GM18951 (cell line): ENCODE measurements at regions not wholly inside any gene's neighbourhood (a gene's known extent, or its start where the extent isn't known, plus 50 kb on each side); places are given as distances from the start of the nearest gene placed in this dataset.
"Not testable (repeated sequence)": the region's sequence is repeated elsewhere in the genome, so short reads cannot be mapped to it uniquely, and the experiment has no call there.

Experiments used
- POLR2A ChIP-seq: IDR thresholded peaks from 4 replicates; pipeline ENCODE4 v1.6.1; 2011; ENCODE audit warnings: mild to moderate bottlenecking; ENCODE audit not compliant: insufficient read length, insufficient read depth; ENCODE audit errors: extremely low read depth
- in situ Hi-C: fragments of 300-500 bp; cut with MboI; formaldehyde crosslinking; loops from one replicate; pipeline ENCODE4 v1.12.0; 2022; ENCODE audit warnings: low sequenced_read_pairs, mixed read lengths, inconsistent platforms; ENCODE audit not compliant: unreplicated experiment

- TF ChIP-seq POLR2A: no peak
- in situ Hi-C loops: no loop called here
Observed at GRCh38 chr1:168490306-168490705, 53.5 kb downstream of the XCL2 start.

- TF ChIP-seq POLR2A: no peak
- in situ Hi-C loops: no loop called here
Observed at GRCh38 chr1:168488138-168488537, 55.7 kb downstream of the XCL2 start.

- in situ Hi-C loops: not testable (repeated sequence)
Observed at GRCh38 chr1:168486820-168487219, 57.0 kb downstream of the XCL2 start.

- in situ Hi-C loops: no loop called here
- TF ChIP-seq POLR2A: no peak
Observed at GRCh38 chr1:168485048-168485447, 58.7 kb downstream of the XCL2 start.

GRCh38 chr1:168484083-168484482 is 59.7 kb downstream of the XCL2 start:
- no peak for TF ChIP-seq POLR2A

GRCh38 chr1:168483539-168483938 is 60.3 kb downstream of the XCL2 start:
- in situ Hi-C loops: no loop called here
- TF ChIP-seq POLR2A: no peak

More at GRCh38 chr1:168484083-168484482, 59.7 kb downstream of the XCL2 start:
- in situ Hi-C loops: no loop called here

GRCh38 chr1:168482106-168482505 is 61.7 kb downstream of the XCL2 start:
- in situ Hi-C loops: no loop called here
- no peak for TF ChIP-seq POLR2A

- in situ Hi-C loops: no loop called here
- no peak for TF ChIP-seq POLR2A
Observed at GRCh38 chr1:168481586-168481985, 62.2 kb downstream of the XCL2 start.

GRCh38 chr1:168480997-168481396 is 62.8 kb downstream of the XCL2 start:
- no peak for TF ChIP-seq POLR2A
- in situ Hi-C loops: no loop called here

- no peak for TF ChIP-seq POLR2A
- in situ Hi-C loops: no loop called here
Observed at GRCh38 chr1:168477792-168478191, 66.0 kb downstream of the XCL2 start.

- TF ChIP-seq POLR2A: no peak
- in situ Hi-C loops: no loop called here
Observed at GRCh38 chr1:168476588-168477385, 67.0 kb downstream of the XCL2 start.

GRCh38 chr1:168474322-168474721 is 69.5 kb downstream of the XCL2 start:
- no peak for TF ChIP-seq POLR2A
- in situ Hi-C loops: no loop called here

GRCh38 chr1:168473126-168473525 is 70.7 kb downstream of the XCL2 start:
- in situ Hi-C loops: no loop called here

GRCh38 chr1:168472223-168472622 is 71.6 kb downstream of the XCL2 start:
- in situ Hi-C loops: no loop called here
- TF ChIP-seq POLR2A: no peak

More at GRCh38 chr1:168473126-168473525, 70.7 kb downstream of the XCL2 start:
- TF ChIP-seq POLR2A: no peak
